HG03457 (cell line): ENCODE measurements at regions not wholly inside any gene's neighbourhood (a gene's known extent, or its start where the extent isn't known, plus 50 kb on each side); places are given as distances from the start of the nearest gene placed in this dataset.

Experiments used
- ATAC-seq: cut with Tn5 transposase; IDR thresholded peaks from one replicate; pipeline ENCODE4 v1.9.1; 2021; ENCODE audit warnings: moderate number of reproducible peaks; ENCODE audit not compliant: unreplicated experiment

DNA sequence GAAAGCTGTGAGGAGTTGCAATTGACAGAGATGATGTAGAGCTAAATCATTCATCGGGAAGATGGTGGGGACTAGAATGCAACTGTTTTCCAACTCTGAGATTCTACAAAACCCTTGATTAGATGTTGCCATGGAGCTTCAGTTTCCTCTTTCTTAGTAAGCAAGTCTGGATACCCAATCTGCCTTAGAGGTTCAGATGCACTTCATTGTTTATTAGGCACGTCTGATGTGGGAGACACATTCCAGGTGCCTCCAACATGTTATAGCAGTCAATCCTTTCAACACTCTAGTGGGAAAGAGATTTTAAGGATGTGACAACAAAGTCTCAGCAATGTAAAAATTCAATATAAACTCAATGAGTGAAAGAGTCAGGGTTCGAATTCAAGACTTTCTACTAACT lies 291.3 kb upstream of the PHYHIPL start:
- no peak for ATAC-seq

DNA sequence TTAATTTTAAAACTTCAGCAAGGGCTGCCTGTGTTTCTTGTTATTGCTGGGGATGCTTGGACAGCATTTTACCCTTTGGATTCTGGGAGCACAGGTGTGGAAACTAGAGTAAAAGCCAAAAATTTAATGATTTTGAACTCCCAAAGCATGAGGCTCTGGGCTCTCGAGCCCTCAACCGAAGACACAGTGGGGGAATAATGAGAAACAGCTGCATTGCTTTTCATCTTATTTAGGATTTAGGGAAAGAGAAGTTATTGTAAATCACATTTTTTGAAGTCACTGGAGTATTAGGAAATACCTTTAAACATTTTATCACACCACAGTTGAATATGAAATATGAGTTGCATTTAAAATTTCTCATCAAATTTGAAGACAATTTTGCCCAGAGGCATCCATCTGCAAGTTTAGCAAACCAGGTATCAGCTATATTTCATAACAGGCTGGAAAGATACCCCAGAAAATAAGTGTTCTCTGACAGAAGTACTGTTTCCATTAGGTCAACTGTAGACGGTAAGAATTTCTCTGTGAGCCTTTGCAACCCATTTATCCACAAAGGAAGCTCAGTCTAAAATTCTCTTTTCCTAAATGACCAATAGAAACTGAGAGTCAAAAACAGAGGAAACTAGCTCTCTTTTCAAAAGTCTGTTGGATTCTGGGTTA lies 290.6 kb upstream of the PHYHIPL start:
- no peak for ATAC-seq

DNA sequence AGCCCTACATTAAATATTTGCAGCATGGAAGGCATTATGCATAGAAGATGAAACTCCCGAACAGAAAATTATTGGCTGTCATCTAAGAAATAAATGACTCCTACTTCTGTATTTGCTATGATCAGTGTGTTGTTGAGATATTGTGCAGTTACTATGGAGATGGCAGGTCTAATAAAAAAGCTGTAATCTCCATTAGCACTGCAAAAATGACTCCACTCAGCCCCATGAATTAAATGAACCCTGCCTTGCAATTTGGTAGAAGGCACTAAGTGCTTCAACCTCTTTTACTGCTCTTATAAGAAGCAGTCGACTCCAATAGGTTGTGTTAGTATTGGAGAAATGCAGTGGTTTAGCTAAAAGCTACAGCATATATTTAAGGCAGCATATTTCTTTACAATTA lies 290.0 kb upstream of the PHYHIPL start:
- no peak for ATAC-seq

DNA sequence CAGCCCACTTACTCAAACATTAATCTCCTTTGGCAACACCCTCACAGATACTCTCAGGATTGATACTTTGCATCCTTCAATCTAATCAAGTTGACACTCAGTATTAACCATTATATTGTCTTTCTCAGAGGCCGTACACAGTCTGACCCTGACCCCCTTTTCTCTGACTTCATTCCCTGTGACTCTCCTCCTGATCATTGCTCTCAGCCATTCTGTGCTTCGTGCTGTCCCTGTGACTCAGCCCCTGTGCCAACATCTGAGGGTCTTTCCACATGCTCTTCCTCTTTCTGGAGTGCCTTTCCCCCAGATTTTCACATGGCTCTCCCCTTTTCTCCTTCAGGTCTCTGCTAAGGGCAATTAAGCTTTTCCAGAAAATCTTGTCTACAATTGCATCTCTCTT lies 289.0 kb upstream of the PHYHIPL start:
- ATAC-seq, result no peak

DNA sequence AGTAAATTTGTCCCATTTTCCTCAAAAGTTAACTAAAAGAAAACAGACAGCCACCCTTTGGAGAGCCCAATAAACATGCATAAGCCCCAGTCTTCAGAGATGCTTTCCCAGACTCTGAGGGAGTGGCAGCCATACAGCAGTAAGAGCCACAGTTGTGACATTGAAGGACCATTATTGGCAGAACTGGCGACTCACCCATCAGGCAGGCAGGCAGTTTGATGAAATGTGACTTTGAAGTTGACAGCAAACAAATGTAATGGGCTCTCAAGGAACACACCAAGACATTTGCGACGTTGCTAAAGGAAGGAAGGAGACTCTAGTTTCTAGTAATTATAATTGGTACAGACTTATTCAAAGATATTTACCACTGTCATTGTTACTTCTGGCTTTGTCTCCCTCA lies 287.5 kb upstream of the PHYHIPL start:
- ATAC-seq, result no peak

DNA sequence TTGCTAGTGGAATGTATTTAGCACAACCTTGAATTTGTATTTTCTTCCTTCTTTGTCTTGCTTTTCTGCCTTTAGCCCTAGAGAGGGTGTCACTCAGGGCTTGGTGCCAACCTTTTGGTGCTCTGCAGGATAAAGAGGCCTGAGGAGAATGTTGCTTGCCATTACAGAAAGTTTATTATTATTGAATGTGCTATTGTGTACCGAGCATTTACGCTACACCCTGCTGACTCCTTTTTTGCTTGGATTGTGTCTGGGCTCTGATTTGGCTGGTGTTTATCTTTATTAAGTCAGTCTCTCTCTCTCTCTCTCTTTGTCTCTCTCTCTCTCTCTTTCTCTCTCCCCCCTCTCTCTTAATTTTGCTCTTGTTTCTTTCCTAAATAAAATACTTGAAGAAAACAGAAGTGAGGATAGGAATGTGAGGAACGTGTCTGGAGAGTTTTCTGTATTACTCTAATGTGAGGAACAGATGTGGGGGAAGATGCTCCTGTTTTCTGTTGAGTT lies 284.4 kb upstream of the PHYHIPL start:
- ATAC-seq, result no peak

DNA sequence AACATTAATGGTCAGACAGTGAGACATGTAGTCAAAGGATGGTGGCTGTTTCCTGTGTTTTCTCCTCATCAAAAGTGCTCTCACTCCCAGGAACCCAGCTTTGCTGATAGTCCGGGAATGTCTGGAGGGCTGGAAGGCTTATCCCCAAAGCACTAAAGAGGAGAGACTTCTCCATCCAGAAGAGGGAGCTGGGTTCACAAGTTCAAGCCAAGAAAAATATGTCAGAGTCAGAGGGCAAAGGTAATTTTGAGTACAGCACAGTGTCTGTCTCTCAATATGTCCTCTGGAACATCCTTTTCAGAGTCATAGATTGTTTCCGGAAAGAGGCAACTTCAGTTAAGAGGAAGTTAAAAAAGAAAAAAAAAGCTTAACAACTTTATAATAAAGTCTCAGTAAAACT lies 281.5 kb upstream of the PHYHIPL start:
- ATAC-seq, result no peak

DNA sequence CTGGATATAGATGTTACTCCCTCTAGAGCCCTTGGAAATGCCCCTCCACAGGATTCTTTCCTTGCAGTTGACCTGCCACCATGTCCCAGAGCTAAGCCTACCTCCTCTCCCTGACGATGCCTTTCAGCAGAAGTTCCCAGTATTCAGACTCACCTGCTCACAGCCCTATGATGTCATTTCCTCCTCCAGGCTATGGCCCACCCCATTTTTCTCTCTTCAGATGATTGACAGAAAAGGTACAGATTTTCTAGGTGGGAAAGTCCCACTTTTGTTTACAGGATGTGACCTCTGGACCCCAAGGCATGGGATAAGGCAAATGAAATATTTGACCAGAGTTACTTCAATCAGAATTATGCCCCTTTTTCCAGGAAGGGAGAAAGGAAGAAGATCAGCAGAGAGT lies 280.2 kb upstream of the PHYHIPL start:
- no peak for ATAC-seq

DNA sequence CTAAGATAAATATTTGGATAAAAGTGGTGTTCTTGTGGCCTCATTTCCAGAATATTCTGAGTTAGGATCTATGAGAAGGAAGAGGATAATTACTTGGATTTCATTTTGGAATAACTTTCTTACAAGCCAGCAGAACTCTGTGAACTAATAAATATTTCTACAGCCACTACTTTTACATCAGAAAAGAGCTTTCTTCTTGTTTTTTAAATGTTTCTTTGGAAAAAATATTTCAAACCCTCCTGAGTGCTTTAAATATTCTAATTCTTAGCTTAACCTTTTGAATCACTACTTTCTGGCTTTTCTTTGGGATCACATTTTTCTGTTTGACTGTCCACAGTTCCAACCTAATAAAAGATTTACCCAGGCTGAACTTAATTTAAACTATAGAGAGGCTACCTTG lies 279.2 kb upstream of the PHYHIPL start:
- ATAC-seq, result no peak

DNA sequence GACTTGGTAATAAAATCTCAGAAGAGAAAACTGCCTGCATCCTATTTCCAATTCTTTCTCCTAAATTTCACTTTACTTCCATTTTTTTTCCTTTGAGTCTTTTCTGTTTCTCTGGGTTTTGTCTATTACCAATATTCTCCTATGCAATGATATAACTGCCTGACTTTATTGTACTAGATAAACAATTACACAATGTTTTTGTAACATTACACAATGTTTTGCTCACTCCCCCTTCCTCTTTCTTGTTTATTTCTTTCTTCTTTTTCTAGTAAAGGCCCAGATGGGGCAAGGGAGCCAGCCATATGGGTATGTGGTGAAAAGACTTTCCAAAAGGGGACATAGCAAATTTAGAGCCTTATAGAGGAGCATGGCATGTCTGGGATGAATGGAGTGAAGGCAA lies 278.7 kb upstream of the PHYHIPL start:
- ATAC-seq, result no peak

DNA sequence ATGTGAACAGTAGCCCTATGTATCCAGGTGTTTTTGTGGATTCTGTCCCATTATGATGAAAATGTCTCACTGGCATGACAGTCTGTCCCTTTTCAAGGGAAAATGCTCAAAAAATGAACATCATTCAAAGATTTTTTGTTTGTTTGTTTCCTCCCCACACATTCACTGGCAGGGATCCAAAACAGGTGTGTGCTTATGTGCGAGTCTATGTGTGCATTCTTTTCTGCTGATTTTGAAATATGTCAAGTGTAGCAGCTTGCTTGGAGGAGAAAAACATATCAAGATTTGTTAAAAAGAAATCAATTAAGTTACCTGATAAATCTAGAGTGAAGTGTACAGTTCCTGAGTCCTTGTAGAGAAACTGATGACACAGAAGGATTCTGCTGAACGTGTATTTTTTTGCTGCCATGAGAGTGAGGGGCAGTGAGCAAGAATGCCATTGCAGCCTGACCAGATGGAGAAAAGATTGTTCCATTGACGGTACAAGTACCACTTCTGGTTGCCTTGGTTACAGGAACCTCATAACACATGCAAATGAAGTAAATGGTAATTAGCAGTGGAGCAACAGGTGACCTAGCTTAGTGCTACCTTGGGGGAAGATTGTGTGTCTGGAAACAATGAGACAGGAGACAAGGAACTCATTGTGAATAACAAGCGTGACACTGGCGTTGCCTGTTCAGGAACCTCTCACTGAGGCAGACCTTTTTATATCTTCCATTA lies 277.4 kb upstream of the PHYHIPL start:
- ATAC-seq, result no peak

DNA sequence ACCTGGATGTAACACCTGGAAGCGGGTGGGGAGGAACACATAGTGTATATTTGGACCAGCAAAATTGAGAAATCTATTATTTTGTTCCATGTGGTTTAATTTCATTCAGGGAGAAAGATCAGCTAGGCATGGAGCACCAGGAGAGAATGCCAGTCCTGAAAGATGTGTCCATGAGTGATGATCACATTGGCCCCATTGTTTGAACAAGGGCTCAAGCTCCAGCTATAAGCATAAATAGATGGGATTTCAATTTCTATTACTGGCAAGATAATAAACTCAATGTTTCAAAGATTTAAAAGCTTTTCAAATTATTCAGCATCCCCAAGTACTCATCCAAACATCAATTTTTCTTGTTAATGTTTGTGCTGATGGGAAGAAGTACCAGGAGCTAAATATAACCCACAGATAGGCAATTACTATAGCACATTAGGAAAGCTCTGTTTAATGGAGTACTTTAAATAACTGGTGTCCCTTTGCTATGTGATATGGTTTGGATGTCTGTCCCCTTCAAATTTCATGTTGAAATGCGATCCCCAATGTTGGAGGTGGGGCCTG lies 275.3 kb upstream of the PHYHIPL start:
- ATAC-seq, result no peak

DNA sequence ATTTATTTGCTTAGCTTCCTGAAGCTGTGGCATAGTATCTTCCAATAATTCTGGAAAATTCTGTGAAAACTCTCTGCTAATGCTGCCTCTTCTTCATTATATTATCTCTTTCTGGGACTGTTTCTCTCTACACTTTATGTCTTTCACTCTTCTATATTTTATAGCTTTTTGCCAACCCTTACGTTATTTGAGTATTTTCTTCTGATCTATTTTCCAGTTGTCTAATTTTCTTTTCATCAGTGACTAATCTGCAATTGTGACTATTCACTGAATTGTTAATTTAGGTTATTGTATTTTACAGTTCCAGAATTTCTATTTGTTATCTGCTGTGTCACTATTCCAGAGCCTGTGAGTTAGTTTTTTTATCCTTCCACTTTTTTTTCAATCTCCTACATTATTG lies 273.4 kb upstream of the PHYHIPL start:
- ATAC-seq, result no peak

DNA sequence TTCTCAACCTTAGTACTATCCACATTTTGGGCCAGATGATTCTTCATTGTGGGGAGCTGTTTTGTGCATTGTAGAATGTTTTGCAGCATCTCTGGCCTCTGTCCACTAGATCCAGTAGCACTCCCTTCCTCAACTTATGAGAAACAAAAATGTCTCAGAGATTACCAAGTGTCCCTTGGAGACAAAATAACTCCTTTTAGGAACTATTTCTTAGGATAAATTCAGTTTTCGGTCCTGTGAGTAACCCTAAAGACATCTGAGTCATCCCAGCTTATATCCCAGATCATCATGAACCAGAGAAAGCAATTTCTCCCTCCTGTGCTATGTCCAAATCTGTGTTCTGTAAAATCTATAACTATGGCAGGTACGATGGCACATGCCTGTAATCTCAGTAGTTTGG lies 266.6 kb upstream of the PHYHIPL start:
- ATAC-seq, result no peak

DNA sequence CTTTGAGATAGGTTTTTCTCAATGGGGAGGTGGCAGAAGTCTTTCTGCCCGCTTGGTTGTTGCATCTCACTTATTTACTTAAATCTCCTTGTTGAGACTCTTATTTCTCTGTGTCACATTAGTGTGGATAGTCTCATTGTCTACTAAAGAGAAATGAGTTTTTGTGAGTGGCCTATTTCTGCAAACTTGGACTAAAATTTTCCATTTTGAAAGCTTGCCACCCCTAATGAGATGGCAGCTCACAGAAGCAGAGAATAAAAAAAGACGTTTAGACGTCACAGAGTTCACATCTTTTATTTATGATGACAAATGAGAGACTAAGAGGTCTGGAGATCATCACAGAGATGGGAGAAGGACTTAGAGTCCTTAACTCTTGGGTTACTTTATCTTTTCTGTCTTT lies 262.7 kb upstream of the PHYHIPL start:
- no peak for ATAC-seq

DNA sequence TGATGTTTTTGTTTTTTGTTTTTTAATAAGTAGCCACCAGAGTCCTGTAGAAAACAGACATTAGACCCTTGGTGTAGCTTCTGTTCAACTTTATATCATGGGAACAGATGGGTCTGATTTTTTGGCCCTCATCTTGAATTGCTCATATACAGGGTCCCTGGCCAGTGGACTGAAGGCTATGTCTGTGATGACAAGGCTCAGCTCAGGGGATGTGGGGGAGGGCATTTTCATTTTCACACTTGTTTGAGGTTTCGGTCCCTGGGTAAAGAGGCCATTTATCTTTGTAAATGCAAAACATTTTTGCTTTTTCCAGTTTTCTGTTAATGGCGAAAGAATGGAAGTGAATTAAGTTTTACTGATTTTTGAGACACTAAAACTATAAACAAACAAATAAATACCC lies 257.6 kb upstream of the PHYHIPL start:
- ATAC-seq, result no peak

DNA sequence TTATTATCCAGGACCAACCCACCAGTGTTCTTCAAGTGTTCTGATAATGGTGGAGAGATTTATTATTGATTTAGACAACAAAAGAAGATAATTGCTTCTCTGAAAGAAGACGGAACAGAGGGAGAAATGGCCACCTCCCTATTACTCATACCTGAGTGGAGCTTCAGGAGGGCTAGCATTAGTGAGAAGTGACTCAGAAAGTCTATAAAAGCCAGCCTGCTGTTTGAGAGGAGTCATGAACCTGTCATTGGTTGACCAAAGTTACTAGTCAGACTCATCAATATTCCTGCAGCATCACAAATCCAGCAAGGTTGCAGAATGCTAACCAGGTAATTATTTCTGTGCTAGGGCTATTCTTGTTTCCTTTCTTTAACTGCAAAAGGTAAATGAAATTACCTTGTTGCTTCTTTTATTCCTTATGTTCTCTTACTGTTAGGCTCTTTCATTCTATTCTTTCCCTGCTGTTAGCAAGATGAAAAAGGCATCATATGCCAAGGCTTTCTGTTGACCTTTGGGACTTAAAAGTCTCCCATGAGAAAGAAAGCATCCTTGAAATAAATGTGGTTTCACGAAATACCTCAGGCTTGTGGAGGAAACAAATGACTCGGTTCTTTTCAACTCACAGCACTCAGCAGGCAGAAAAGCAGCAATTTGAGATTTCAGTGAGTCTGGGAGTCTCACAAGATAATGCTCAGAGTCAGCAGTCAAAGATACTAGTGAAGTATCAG lies 256.4 kb upstream of the PHYHIPL start:
- ATAC-seq, result no peak

DNA sequence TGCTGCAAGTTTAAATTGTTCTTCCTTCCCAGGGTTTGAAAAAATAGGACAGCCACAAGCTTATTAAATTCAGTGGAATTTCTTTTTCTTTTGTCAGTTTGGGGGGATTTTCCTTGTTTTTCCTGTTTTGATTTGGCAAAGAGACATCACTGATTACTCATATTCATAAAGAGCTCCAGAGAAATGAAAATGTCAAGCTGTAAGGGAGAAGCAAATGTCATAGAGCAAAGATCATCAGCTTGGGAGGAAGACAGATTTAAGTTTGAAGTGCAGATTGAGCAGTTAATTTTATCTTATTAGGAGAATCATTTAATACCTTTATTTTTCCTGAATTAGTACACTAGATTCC lies 255.8 kb upstream of the PHYHIPL start:
- ATAC-seq, result no peak

DNA sequence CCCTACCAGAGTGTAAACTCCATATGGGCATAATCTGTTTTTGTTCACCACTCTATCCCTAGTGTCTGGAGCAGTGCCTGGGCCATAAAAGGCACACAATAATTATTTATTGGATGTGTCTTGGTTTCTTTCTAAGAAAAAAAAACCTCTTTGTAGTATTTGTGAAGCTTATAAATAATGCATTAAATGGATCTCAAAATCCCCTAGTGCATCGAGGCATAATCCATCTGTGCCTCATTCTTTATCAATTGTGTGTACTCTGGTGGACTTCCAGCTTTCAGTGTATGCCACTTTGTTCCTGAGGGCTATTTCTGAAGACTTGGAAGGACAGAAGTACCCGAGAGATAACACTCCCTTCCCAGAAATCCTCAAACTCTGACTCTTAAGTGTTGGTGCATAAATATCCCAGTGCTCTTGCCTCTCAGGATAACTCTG lies 255.0 kb upstream of the PHYHIPL start:
- ATAC-seq, result no peak

DNA sequence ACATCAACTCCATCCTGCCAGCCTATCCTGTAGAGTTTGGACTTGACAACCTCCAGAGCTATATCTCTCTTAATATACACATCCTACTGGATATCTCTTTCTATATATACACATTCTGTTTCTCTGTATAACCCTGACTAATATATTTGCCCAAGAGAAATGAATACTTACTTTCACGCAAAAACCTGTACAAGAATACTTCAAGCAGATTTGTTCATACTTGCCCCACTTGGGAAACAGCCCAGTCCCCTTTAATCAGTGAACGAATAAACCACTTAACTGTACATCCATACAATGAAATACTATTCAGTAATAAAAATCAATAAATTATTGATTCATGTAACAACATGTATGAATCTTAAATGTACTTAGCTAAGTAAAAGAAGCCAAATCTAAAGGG lies 251.1 kb upstream of the PHYHIPL start:
- ATAC-seq, result no peak

DNA sequence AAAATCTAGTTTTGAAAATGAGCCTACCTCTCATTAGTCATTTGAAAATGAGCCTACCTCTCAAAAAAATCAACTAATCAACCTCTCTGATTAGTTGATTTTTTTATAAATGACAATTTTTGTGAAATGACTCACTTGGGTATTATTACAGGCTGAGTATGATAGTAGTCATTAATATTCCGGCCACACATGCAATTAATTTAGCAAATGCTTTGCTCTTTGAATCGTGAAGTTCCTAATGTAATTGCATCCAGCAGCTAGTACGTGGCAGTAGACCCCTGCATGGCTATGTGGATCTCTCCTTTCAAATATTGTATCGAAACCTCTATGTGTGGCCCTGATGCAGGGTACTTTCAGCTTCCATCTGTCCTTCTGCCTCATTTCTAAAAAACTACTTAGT lies 245.9 kb upstream of the PHYHIPL start:
- ATAC-seq, result no peak

DNA sequence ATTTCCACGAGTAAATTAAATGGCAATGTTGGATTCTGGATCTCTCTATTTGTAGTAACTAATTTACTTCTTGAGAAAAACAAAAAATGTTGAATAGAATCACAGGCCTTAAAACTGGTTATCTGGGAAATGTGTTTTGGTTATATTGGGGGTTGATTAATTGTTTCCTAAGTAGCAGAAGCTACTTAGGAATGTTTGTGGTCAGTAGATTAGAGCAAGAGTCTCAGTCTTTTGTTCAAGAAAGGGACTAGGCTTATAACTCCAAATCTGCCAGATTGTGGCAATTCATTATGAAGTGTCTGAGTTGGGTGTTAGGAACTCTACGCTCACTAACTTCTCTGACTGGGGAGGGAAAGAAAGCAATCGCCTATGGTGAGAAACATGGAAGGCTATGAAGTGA lies 244.3 kb upstream of the PHYHIPL start:
- no peak for ATAC-seq
